SK-N-MC (cell line): ENCODE measurements at regions not wholly inside any gene's neighbourhood (a gene's known extent, or its start where the extent isn't known, plus 50 kb on each side); places are given as distances from the start of the nearest gene placed in this dataset.
"Not testable (repeated sequence)": the region's sequence is repeated elsewhere in the genome, so short reads cannot be mapped to it uniquely, and the experiment has no call there.

ENCODE experiments used
- DNase-seq: peaks from one replicate; pipeline ENCODE4 v3.0.0-alpha.2; 2011; ENCODE audit warnings: low read depth, low spot score
- H3K27ac ChIP-seq: fragments of 200-600 bp; sonication (generic); 2 replicates; pipeline ENCODE4 v1.5.1; 2016; ENCODE audit warnings: mixed run types
- H3K36me3 ChIP-seq: fragments of 200-600 bp; sonication (generic); 2 replicates; pipeline ENCODE4 v1.6.1; 2017; ENCODE audit warnings: antibody characterized with exemption, low read length, mixed read lengths; ENCODE audit not compliant: insufficient read depth
- H3K4me3 ChIP-seq: fragments of 200-600 bp; sonication (generic); 2 replicates; pipeline ENCODE4 v1.5.1; 2016
- H3K9ac ChIP-seq: fragments of 200-600 bp; sonication (generic); 2 replicates; pipeline ENCODE4 v1.8.0; 2017; ENCODE audit warnings: mixed run types, mixed read lengths; ENCODE audit not compliant: insufficient read length
- H3K9me3 ChIP-seq: fragments of 200-600 bp; sonication (generic); 2 replicates; pipeline ENCODE4 v1.6.1; 2017; ENCODE audit warnings: low read depth, mild to moderate bottlenecking, antibody characterized with exemption, low read length, moderate library complexity, mixed read lengths
- EZH2 ChIP-seq: fragments of 200-600 bp; sonication (generic); IDR thresholded peaks from one replicate; pipeline ENCODE4 v1.6.1; 2017; ENCODE audit warnings: antibody characterized with exemption
- FOXP2 ChIP-seq: optimal IDR thresholded peaks from 2 replicates; pipeline ENCODE3; 2011; ENCODE audit warnings: mild to moderate bottlenecking, moderate library complexity; ENCODE audit not compliant: insufficient read depth; ENCODE audit errors: extremely low read length, control extremely low read depth
- POLR2AphosphoS5 ChIP-seq: IDR thresholded peaks from 2 replicates; pipeline ENCODE4 v1.6.1; 2012; ENCODE audit warnings: mild to moderate bottlenecking, low read depth, low read length, borderline replicate concordance

DNA sequence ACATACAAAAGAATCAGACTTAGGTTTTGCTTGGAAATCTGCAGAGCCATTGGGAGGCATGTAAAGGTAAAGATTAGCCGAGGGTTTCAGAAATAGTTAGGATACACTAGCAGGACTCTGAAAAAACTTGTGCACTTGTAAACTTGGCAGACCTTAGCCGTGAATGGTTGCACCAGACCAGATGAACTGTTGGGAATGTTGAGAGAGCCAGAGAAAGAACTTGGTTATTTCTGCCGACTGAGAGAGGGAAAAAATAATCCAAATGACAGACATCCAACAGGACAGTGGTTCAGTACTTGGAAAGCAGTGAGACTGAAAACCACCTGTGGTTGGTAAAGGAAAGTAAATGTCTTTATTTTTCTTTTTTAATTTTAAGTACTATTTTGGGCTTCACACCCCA is 222.5 kb upstream of the DDHD1 start:
- TF ChIP-seq FOXP2 (no peak), POLR2AphosphoS5 (no peak), EZH2 (no peak)
- no peak for DNase-seq
- H3K27ac ChIP-seq = no peak overlapping the region
- no peaks in the 10 kb centered on the region for H3K9me3 ChIP-seq
- no peak overlapping the region for H3K4me3 ChIP-seq
- H3K36me3 ChIP-seq = no peaks in the 10 kb centered on the region
- no peak overlapping the region for H3K9ac ChIP-seq

DNA sequence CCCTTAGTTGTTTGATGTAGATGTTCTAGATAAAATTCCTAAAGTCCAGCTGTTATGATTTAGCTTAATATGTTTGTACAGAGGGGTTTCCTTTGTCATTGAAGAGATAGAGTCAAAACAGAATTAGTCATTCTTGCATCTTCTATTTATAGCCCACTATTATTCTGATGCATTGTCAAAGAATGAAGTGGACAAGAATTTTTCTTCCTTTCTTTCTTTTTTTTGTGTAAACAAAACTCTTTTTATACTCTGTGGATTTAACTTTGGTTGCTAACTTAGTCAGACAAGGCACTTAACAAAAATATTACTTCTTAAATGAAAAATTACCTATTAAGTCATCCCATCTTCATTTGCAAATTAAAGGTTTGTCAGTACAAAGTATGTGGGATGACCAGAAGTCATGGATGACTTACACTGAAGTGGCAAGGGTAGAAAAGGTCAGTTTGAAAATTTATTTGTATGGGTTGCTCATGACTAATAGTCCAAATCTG is 215.6 kb upstream of the DDHD1 start:
- Histone ChIP-seq H3K36me3 (no peaks in the 10 kb centered on the region), H3K4me3 (no peak overlapping the region), H3K9ac (no peak overlapping the region), H3K9me3 (no peaks in the 10 kb centered on the region), H3K27ac (no peak overlapping the region)
- no peak for TF ChIP-seq POLR2AphosphoS5
- no peak for DNase-seq

DNA sequence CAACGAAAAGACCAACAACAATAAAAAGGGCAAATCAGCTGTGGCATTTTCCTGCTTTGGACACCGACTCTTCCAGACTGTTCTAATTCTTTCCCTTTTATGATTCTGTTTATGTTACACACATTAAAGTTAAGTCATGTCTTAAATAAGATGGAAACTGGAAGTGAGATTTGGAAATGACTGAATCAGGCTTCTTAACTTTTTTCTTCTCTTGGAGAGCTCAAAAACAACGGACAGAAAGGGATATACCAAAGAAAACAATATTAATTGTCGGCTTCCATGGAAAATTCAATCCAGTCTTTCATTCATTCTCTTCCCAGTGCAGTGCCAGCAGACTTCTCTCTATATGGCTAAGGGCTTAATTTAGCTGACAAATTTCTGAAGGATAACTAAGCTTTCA is 214.9 kb upstream of the DDHD1 start:
- Histone ChIP-seq H3K4me3 (no peak overlapping the region; the same call in 1 of the 2 replicates), H3K27ac (no peak overlapping the region; the same call in 1 of the 2 replicates), H3K9ac (no peak overlapping the region), H3K36me3 (no peaks in the 10 kb centered on the region), H3K9me3 (no peaks in the 10 kb centered on the region)
- TF ChIP-seq POLR2AphosphoS5 (no peak), EZH2 (no peak), FOXP2 (no peak)
- no peak for DNase-seq

DNA sequence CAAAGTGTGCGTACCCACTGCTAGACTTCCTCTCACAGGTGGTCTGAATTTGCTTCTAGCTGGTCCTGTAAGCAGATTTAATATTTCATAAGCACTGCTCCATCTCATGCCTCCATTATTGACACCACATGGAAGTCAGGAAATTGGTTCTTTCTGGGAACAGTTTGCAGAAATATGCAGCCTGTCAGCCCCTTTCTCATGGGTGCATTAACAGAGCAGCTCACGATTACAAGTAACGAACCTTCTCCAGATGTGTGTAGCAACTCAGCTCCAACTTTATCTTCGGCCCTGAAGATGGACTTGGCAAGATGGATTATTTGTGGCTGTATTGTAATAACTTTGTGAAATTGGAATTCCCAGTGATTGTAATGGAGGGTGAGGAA is 214.5 kb upstream of the DDHD1 start:
- Histone ChIP-seq H3K9ac (no peak overlapping the region), H3K27ac (no peak overlapping the region; the same call in 1 of the 2 replicates), H3K9me3 (no peaks in the 10 kb centered on the region), H3K36me3 (no peaks in the 10 kb centered on the region), H3K4me3 (no peak overlapping the region; the same call in 1 of the 2 replicates)
- no peak for DNase-seq
- no peak for TF ChIP-seq POLR2AphosphoS5
- TF ChIP-seq FOXP2 = no peak
- TF ChIP-seq EZH2 = no peak

DNA sequence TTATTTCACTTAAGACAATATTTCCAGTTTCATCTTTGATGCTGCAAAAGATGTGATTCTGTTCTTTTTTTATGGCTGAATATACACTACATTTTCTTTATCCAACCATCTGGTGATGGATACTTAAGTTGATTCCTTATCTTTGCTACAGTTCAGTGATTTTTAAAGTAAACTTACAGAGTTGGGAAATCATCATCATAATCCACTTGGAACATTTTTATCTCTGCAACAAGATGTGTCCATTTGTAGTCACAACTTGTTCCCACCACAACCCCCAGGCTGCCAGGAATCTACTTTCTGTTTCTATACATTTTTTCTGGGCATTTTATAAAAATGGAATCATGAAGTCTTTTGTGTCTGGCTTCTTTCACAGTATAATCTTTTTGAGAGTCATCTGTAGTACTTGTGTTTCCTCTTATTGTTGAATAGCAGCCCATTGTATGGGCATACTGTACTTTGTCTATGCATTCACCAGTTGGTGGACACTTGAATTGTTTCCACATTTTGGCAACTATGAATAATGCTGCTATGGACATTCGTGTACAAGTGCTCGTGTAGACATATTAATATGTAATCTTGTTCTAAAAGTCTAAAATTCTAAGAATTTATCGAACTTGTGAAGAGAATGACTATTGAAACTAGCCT is 212.5 kb upstream of the DDHD1 start:
- Histone ChIP-seq H3K27ac (no peak overlapping the region), H3K9me3 (no peaks in the 10 kb centered on the region), H3K36me3 (no peaks in the 10 kb centered on the region), H3K9ac (no peak overlapping the region), H3K4me3 (no peak overlapping the region)
- DNase-seq = no peak
- TF ChIP-seq FOXP2 (no peak), EZH2 (no peak), POLR2AphosphoS5 (no peak)

DNA sequence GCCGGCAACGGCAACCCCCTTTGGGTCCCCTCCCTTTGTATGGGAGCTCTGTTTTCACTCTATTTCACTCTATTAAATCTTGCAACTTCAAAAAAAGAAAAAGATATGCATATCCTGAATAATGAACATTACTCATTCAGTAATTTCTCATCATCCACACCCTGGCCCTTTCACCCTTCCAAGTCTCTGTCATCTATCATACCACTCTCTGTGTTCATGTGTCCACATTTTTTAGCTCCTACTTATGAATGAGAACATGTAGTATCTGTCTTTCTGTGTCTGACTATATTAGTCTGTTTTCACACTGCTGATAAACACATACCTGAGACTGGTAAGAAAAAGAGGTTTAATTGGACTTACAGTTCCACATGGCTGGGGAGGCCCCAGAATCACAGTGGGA is 209.8 kb upstream of the DDHD1 start:
- H3K36me3 ChIP-seq, H3K4me3 ChIP-seq, H3K27ac ChIP-seq, H3K9me3 ChIP-seq, H3K9ac ChIP-seq, DNase-seq: not testable (repeated sequence)

DNA sequence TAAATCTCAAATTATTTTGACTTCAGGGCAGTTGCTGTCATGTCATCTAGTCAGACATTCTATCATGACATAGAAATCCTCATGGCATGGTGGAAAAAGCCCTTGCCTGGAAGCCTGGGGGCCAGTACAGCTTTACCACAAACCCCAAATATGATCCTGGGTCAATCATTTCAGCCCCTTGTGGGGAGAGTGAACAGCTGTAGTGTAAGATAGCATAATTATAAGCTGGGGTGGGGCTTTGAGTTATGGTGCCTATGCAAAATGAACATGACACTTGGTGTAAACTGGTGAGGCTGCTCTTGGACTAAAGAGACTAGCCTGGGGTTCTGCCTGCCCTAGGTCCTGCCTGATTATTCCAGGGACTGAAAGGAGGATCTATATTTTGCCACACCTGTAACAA is 207.7 kb upstream of the DDHD1 start:
- H3K36me3 ChIP-seq = no peaks in the 10 kb centered on the region
- no peak for DNase-seq
- H3K27ac ChIP-seq = no peak overlapping the region
- no peaks in the 10 kb centered on the region for H3K9me3 ChIP-seq
- H3K9ac ChIP-seq = no peak overlapping the region
- no peak for TF ChIP-seq FOXP2
- no peak for TF ChIP-seq EZH2
- TF ChIP-seq POLR2AphosphoS5 = no peak
- H3K4me3 ChIP-seq = no peak overlapping the region

DNA sequence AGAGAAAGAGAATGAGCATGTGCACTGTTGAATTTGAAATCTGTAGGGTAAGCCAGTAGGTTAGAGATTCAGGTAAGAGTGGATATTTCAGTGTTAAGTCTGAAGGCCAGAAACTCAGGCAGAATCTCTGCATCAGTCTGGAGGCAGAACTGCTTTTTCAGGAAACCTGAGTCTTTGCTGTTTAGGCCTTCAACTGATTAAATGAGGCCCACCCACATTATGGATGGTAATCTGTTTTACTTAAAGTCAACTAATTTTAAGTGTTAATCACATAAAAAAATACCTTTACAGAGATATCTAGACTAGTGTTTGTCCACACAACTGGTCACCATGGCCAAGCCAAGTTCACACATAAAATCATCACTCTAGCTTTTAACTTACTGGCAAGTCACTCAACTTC is 205.0 kb upstream of the DDHD1 start:
- H3K4me3 ChIP-seq = no peak overlapping the region
- no peaks in the 10 kb centered on the region for H3K9me3 ChIP-seq
- TF ChIP-seq EZH2 (no peak), POLR2AphosphoS5 (no peak)
- no peak overlapping the region for H3K9ac ChIP-seq
- no peak for DNase-seq
- no peak overlapping the region for H3K27ac ChIP-seq
- no peaks in the 10 kb centered on the region for H3K36me3 ChIP-seq

DNA sequence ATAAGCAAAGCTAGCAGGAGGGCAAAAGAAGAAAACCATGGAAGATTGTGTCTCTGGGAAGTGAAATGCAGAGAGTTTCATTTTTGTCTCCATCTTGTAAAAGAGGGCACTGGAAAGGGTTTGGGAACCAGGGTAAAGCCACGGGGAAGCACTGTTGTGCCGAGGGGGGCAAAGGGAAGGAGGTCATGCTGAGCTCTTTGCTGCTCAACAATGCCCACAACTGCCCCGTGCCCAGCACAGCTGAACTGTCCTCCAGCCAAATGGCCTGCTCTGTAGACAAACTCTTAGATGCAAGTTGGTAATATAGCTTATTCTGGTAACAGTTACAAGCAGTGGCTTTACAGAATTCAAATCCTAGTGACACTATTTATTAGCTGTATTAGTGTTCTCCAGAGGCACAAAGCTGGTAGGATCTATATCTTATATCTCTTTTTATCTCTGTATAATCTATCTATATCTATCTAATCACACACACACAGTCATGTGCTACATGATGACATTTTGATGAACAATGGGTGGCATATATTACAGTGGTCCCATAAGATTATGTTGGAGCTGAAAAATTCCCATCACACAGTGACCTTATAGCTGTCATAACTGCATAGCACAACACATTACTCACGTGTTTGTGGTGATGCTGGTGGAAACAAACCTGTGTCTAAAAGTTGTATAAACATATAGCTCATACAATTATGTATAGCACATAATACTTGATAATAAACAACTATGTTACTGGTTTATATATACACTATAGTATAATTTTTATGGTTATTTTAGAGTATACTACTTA is 203.4 kb upstream of the DDHD1 start:
- Histone ChIP-seq H3K36me3 (no peaks in the 10 kb centered on the region), H3K9me3 (no peaks in the 10 kb centered on the region), H3K4me3 (no peak overlapping the region), H3K27ac (peak overlapping the region; percentile 27; the same call in 1 of the 2 replicates), H3K9ac (no peak overlapping the region)
- DNase-seq = no peak
- TF ChIP-seq EZH2 (no peak), POLR2AphosphoS5 (no peak), FOXP2 (no peak)
